ENCODE measurements at regions not wholly inside any gene's neighbourhood (a gene's known extent, or its start where the extent isn't known, plus 50 kb on each side); places are given as distances from the start of the nearest gene placed in this dataset. TPM values are rescaled to one million over a fixed set of nuclear protein-coding genes. Genes with fewer than 3 reads are reported as not detected.

GRCh38 chrX:26347171-26347570 is 131.2 kb downstream of the MAGEB5 start:
- DNase-seq = no peak

- DNase-seq = no peak
Measured at GRCh38 chrX:26334232-26334631, 118.3 kb downstream of the MAGEB5 start.

GRCh38 chrX:26328608-26329319 is 112.8 kb downstream of the MAGEB5 start:
- DNase-seq = no peak

GRCh38 chrX:26309262-26309661 is 93.3 kb downstream of the MAGEB5 start:
- no peak for DNase-seq

GRCh38 chrX:26295425-26295824 is 79.5 kb downstream of the MAGEB5 start:
- no peak for DNase-seq

- no peak for DNase-seq
Measured at GRCh38 chrX:26286836-26287235, 70.9 kb downstream of the MAGEB5 start.

Small RNA genes lying in the stretch of these regions (small RNA-seq; reads per million reads assigned to genes)
- gene AC005345.1 (ENCODE audit: low replicate concordance) (not detected), gene RF00019 (ENCODE audit: low replicate concordance) (not detected), gene RNU1-142P (ENCODE audit: low replicate concordance) (not detected)

Data from skin of body (tissue), 2 donors.